ENCODE measurements at regions not wholly inside any gene's neighbourhood (a gene's known extent, or its start where the extent isn't known, plus 50 kb on each side); places are given as distances from the start of the nearest gene placed in this dataset.
"Not testable (repeated sequence)": the region's sequence is repeated elsewhere in the genome, so short reads cannot be mapped to it uniquely, and the experiment has no call there.

DNA sequence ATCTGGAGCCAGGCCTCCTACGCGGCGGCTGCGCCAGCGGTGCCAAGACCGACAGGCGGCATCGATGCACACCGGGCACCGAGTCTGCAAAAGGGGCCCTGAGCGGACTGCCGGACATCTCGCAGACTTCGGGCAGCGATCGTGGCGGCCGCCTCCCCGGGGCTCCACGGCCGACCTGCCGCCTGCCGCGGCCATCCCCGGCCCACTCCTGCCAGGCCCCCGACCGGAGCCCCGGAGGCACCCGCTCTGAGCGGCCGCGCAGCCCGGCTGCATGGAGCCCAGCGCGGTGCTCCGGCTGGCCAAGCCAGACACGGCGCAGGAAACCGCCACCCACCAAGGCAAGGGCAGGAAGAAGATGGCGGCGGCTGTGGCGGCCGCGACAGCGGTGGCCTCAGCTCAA lies 154.2 kb upstream of the KCTD7 start:
- Mint-ChIP-seq H3K4me3 (no peak overlapping the region), H3K36me3 (ENCODE audit: low read depth) (peaks cover 30% of the 10 kb centered on the region), H3K4me1 (ENCODE audit: low read depth) (no peaks in the 10 kb centered on the region), H3K27me3 (no peaks in the 10 kb centered on the region), H3K9me3 (no peaks in the 10 kb centered on the region), H3K27ac (no peak overlapping the region)

DNA sequence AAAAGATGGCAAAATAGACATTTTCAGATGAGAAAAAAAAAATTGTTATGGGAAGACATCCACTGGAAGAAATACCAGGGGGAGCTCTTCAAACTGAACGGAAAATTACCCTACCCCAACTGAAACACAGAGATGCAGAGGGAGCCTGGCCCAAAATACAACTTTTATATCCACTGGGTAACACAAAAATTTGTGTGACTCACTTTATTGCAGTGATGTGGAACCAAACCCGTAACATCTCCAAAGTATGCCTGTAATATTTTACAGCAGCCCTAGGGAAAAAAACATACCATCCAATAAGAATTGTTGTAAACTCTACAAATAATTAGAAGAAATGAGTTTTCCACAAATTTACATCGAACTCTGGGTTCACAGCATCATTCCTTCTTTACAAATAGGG lies 152.6 kb upstream of the KCTD7 start:
- H3K36me3 Mint-ChIP-seq (ENCODE audit: low read depth): peaks cover 40% of the 10 kb centered on the region
- not testable (repeated sequence) for H3K27ac Mint-ChIP-seq; H3K27me3 Mint-ChIP-seq; H3K4me1 Mint-ChIP-seq (ENCODE audit: low read depth); H3K9me3 Mint-ChIP-seq; H3K4me3 Mint-ChIP-seq

DNA sequence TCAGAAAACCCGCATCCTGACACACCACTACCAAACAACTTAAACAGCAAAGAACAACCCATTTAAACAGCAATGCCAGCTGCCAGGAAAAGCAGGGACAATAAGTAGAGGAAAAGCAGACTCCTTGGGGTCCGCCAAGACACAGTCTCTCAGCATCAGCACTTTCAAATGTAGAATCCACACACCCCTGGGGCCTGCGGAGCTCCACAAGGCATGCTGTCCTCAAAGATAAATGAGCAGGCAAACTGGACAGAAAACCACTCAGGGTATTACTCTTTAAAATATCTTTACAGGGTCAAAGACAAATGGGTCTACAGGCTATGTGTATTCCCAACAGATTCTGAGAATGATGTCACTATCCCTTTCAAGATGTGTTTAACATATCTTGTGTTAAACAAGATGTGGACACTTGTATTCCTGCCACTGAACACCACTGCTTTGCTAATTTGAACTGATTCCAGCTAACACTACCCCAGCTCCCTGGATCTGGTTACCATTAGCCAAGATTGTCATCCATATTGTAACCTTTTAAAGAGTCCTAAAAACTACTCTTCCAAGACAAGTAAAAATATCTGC lies 150.8 kb upstream of the KCTD7 start:
- not testable (repeated sequence) for H3K9me3 Mint-ChIP-seq; H3K4me1 Mint-ChIP-seq (ENCODE audit: low read depth); H3K27me3 Mint-ChIP-seq; H3K27ac Mint-ChIP-seq; H3K4me3 Mint-ChIP-seq
- peaks cover 48% of the 10 kb centered on the region for H3K36me3 Mint-ChIP-seq (ENCODE audit: low read depth)

DNA sequence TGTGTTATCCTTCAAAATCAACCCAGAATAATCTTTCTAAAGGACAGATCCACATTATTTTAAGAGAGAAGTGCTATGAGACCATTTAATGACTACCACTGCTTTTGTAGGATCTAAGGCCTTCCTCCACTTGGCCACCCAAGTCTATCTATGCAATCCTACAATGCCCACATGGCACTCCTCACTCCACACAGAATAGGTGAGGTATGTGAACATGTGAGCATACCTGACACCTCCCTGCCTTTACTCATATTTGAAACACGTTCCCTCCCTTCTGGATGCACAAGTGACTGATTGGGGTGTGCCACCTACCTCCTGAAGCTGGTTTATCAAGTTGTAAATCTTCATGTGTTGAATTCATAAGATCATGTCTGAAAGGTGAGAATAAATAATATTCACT lies 147.5 kb upstream of the KCTD7 start:
- H3K27me3 Mint-ChIP-seq; H3K4me1 Mint-ChIP-seq (ENCODE audit: low read depth); H3K27ac Mint-ChIP-seq; H3K4me3 Mint-ChIP-seq; H3K9me3 Mint-ChIP-seq: not testable (repeated sequence)
- peaks cover 45% of the 10 kb centered on the region for H3K36me3 Mint-ChIP-seq (ENCODE audit: low read depth)

DNA sequence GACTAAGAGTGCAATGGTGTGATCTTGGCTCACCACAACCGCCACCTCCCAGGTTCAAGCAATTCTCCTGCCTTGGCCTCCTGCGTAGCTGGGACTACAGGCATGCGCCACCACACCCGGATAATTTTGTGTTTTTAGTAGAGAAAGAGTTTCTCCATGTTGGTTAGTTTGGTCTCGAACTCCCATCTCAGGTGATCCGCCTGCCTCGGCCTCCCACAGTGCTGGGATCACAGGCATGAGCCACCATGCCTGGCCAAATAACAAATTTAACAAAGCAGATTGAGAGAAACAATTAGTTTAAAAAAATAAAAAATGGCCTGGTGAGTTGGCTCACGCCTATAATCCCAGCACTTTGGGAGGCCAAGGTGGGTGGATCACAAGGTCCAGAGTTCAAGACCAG lies 139.6 kb upstream of the KCTD7 start:
- not testable (repeated sequence) for H3K4me1 Mint-ChIP-seq (ENCODE audit: low read depth); H3K27ac Mint-ChIP-seq; H3K27me3 Mint-ChIP-seq; H3K9me3 Mint-ChIP-seq; H3K4me3 Mint-ChIP-seq
- peaks cover 11% of the 10 kb centered on the region for H3K36me3 Mint-ChIP-seq (ENCODE audit: low read depth)

DNA sequence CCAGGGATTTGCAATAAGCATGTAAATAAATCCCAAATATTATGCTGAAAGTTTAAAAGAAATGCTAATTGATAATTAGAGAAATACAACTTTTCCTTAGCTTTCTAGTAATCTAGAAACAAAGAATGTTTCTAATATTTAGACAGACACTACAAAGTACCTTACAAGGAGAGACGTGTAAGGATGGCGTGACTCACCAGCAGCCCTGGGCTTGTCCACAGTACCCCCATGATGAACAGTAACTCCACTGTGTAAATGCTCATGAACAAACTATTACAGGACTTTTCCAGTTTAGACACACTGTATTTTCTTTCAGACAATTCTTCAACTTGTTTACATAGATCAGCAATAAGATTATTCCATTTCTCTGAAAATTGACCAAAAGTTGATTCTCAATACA lies 138.9 kb upstream of the KCTD7 start:
- not testable (repeated sequence) for H3K27ac Mint-ChIP-seq; H3K36me3 Mint-ChIP-seq (ENCODE audit: low read depth); H3K4me3 Mint-ChIP-seq; H3K9me3 Mint-ChIP-seq; H3K27me3 Mint-ChIP-seq
- peaks cover 11% of the 10 kb centered on the region for H3K4me1 Mint-ChIP-seq (ENCODE audit: low read depth)

DNA sequence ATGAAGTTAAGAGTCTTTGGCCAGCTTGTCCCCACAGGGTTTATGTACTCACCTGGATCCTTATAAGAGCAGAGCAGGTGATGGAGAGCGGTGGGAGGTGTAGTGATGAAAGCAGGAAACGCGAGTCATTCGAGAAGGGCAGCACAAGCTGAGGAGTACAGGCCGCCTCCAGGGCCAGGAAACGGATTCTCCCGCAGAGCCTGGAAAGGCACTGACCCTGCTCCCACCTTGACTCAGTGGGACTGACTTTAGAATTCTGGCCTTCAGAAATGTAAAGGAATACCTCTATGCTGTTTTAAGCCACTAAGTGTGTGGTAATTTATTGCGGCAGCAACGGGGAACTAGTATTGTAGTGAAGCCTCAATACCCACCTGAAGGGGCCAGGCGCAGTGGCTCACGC lies 137.7 kb upstream of the KCTD7 start:
- not testable (repeated sequence) for H3K36me3 Mint-ChIP-seq (ENCODE audit: low read depth); H3K4me3 Mint-ChIP-seq; H3K9me3 Mint-ChIP-seq; H3K27me3 Mint-ChIP-seq; H3K27ac Mint-ChIP-seq
- peaks cover 17% of the 10 kb centered on the region for H3K4me1 Mint-ChIP-seq (ENCODE audit: low read depth)

DNA sequence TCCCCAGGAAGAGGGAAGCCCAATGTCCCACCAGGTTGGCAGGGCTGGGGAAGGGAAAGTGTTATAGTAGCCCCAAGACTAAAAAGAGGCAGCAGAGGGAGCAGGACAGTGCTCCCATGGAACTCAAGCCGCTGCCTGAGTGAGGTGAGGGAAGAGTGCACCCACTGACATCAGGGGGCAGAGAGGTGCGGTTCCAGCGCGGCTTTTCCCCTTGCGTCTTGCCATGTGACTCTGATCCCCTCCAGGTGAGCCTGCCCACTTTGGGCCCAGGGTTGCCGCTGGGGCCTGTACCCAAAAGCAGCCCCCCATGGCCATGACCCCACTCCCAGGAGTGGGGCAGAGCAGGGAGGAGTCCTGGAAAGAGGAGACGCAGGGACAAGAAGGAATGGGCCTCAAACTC lies 136.3 kb upstream of the KCTD7 start:
- not testable (repeated sequence) for H3K27me3 Mint-ChIP-seq; H3K9me3 Mint-ChIP-seq; H3K36me3 Mint-ChIP-seq (ENCODE audit: low read depth)
- Mint-ChIP-seq H3K4me3 (peak overlapping the region; percentile 95), H3K4me1 (ENCODE audit: low read depth) (peaks cover 17% of the 10 kb centered on the region), H3K27ac (peak overlapping the region; percentile 58)

DNA sequence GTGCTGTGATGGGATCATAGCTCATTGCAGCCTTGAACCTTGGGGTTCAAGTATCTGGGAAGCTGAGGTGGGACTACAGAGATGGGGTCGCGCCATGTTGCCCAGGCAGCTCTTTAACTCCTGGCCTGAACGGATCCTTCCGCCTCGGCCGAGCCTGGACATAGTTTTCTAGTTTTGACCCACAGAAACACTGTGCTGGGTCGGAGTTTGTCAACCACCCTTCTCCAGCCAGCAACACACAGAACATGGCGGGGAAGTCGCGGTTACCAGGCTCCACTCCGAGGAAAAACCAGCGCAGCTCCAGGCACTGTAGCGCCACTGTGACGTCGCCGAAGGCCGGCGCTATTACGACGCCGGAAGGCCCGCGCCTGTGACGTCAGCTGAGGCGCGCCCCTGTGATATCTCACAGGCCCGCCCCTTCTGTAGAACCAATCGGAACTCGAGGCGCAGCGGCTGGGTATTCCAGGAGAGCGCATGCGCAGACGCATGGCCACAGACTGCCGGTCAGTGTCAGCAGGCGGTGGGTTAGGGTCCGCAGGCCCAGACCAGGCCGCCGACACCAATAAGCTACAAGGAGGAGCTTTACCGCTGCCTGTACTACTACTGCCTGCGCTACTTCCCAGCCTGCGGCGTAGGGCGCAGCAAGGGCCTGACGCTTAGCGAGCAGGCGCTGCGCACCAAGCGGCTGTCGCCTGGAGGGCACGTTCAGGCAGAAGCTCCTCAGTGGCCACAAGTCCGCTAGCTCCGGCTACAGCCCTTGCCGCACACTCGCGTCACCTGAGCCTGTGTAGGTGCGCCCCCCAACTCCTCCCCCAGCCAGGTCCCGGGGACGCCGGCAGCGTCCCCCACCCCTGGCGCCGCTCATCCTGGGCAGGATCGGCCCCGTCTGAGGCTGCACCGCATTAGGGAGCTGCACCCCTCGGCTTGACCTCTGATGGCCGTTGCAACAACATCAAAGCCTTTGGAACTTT lies 135.2 kb upstream of the KCTD7 start:
- Mint-ChIP-seq H3K27ac (peak overlapping the region; percentile 94), H3K9me3 (no peaks in the 10 kb centered on the region), H3K36me3 (ENCODE audit: low read depth) (peaks cover 6% of the 10 kb centered on the region), H3K4me1 (ENCODE audit: low read depth) (peaks cover 17% of the 10 kb centered on the region), H3K27me3 (no peaks in the 10 kb centered on the region), H3K4me3 (peak overlapping the region; percentile 95)

DNA sequence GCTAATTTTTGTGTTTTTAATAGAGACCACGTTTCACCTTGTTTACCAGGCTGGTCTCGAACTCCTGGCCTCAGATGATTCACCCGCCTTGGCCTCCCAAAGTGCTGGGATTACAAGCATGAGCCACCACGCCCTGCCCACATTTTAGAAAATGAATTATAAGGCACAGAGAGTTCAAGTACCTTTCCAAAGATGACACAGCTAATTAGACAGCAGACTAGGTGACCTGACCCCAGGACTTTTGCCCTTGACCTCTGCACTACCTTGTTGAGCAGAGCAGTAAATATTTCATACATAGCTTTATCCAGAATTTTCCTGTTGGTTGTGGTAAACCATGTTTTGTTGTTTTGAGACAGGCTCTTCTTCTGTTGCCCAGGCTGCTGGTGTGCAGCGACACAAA lies 131.3 kb upstream of the KCTD7 start:
- H3K27ac Mint-ChIP-seq: no peak overlapping the region

DNA sequence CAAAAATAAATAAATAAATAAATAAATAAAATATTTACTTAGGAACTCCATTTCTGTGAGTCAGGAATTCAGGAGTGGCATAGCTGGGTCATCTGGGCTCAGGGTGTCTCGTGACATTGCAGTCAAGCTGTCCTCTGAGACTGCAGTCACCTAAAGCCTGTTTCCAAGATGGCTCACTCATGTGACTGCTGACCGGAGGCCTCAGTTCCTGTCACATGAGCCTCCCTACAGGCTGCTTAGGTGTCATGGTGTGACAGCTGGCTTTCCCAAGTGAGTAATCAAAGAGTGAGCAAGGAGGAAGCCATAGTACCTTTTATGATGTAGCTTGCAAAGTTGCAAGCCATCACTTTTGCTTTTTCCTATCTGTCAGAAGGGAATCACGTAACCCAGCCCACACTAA lies 128.6 kb upstream of the KCTD7 start:
- Mint-ChIP-seq H3K4me1 (ENCODE audit: low read depth) (peaks cover 3% of the 10 kb centered on the region), H3K4me3 (no peak overlapping the region), H3K27me3 (no peaks in the 10 kb centered on the region), H3K36me3 (ENCODE audit: low read depth) (no peaks in the 10 kb centered on the region), H3K27ac (no peak overlapping the region), H3K9me3 (no peaks in the 10 kb centered on the region)

More for the DNA sequence above, 131.3 kb upstream of the KCTD7 start:
- Mint-ChIP-seq H3K4me1 (ENCODE audit: low read depth) (peaks cover 14% of the 10 kb centered on the region), H3K4me3 (no peak overlapping the region), H3K36me3 (ENCODE audit: low read depth) (no peaks in the 10 kb centered on the region), H3K9me3 (no peaks in the 10 kb centered on the region), H3K27me3 (no peaks in the 10 kb centered on the region)

DNA sequence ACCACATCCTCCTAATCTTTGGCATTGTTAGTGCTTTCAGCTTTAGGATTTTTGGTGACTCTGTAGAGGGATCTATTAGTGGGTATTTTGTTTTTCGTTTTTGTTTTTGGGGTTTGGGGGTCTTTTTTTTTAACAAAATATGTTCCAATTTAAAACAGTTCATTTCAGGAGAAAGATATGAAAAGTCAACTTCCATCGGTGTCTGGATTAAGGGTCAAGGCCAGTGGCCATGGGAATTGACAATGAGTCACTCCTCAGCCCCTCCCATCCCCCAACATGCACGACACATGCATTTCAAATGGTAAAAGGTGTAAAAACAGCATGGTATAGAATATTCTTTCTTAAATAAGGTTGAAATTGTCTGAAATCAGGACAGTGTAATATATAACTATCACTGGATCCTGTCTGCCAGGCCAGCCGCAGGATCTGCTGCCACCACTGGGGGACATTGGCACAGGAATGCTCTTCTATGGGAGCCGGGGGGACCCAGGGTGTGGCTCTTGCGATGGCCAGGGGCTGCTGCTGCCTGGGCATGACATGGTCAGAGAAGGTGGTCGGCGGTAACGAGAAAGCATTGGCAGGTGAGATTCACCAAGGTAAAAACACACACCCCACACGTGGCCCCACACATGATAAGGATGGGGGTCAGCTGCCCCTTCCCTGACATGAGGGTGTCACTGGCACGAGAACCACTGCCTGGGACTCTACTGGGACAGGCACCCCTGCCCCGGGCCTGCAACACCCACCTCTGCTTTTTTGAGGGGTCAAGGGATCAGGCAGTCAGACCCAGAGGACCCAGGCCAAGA lies 126.2 kb upstream of the KCTD7 start:
- H3K4me3 Mint-ChIP-seq: no peak overlapping the region
- H3K27ac Mint-ChIP-seq: no peak overlapping the region
- peaks cover 7% of the 10 kb centered on the region for H3K4me1 Mint-ChIP-seq (ENCODE audit: low read depth)
- H3K27me3 Mint-ChIP-seq: peaks cover 4% of the 10 kb centered on the region
- H3K36me3 Mint-ChIP-seq (ENCODE audit: low read depth): no peaks in the 10 kb centered on the region
- H3K9me3 Mint-ChIP-seq: no peaks in the 10 kb centered on the region

DNA sequence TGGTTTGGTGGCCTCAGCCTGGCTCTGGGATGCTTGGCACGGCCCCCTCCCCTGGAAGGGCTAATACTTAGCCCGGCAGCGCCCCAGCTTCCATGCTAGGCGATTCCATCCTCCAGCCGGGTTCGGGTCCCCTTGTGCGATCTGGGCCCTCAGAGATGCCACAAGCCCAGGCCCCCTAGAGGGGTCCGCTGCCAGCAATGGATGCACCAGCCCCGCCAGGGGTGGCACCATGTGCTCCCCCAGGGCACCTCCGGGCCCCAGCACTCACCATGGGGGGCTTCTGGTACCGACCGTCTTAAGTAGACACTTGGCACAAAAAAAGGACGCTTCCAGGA lies 125.7 kb upstream of the KCTD7 start:
- Mint-ChIP-seq H3K27me3 (peaks cover 8% of the 10 kb centered on the region), H3K4me1 (ENCODE audit: low read depth) (peaks cover 7% of the 10 kb centered on the region), H3K9me3 (no peaks in the 10 kb centered on the region), H3K4me3 (no peak overlapping the region), H3K36me3 (ENCODE audit: low read depth) (no peaks in the 10 kb centered on the region), H3K27ac (no peak overlapping the region)

DNA sequence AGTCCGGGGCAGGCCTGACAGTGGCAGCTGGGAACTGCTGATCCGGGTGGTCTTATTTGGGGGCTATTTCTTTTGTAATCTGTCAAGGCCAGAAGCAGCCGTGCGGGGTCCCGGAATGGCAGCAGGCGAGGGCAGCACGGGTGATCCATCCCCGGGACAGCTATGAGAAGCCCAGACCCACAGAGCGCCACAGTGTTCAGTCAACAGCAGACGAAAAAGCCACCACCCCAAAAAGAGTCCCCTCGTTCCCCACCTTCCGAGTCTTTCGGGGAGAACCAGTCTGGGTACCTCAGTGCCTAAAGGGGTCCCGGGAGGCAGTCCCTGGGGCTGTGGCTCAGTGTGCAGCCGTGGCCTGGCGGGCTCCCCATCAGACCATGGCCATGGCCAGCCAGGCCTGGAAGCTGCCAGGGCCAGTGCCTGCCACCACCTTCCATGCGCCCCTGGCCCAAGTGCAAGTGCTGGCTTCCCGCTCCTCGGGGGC lies 125.1 kb upstream of the KCTD7 start:
- no peak overlapping the region for H3K4me3 Mint-ChIP-seq
- no peak overlapping the region for H3K27ac Mint-ChIP-seq
- peaks cover 7% of the 10 kb centered on the region for H3K4me1 Mint-ChIP-seq (ENCODE audit: low read depth)
- peaks cover 9% of the 10 kb centered on the region for H3K27me3 Mint-ChIP-seq
- no peaks in the 10 kb centered on the region for H3K36me3 Mint-ChIP-seq (ENCODE audit: low read depth)
- no peaks in the 10 kb centered on the region for H3K9me3 Mint-ChIP-seq

DNA sequence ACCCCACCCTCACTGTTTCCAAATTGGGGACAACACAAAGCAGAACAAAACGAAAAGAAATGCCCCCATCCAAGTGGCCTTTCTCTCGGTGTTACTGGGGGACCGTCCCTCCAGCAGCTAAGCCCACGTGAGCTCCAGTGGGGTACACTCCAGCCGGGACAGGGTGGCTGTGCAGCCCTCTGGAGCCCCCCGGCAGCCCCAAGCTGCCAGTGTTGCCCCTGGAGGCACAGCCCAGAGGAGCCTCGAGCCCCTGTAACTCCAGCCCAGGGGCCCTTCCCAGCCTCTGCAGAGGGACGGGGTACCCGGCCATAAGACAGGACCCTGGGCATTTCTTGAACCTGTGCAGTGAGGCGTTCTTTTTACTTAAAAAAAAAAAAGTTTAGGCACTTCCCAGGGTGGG lies 124.5 kb upstream of the KCTD7 start:
- Mint-ChIP-seq H3K27me3 (peaks cover 11% of the 10 kb centered on the region), H3K27ac (no peak overlapping the region), H3K9me3 (no peaks in the 10 kb centered on the region), H3K4me1 (ENCODE audit: low read depth) (peaks cover 7% of the 10 kb centered on the region), H3K36me3 (ENCODE audit: low read depth) (no peaks in the 10 kb centered on the region), H3K4me3 (no peak overlapping the region)

All from stimulated activated naive CD8-positive, alpha-beta T cell treated with anti-CD3 and anti-CD28 coated beads, Interleukin-15, Interleukin-2, amounts not matched to agents 100 ng/mL and 50 ng/mL, for 24 hours (primary cell).